G401 (cell line): ENCODE measurements at regions not wholly inside any gene's neighbourhood (a gene's known extent, or its start where the extent isn't known, plus 50 kb on each side); places are given as distances from the start of the nearest gene placed in this dataset.
"Not testable (repeated sequence)": the region's sequence is repeated elsewhere in the genome, so short reads cannot be mapped to it uniquely, and the experiment has no call there.

Source experiments
- DNase-seq: peaks from one replicate; pipeline ENCODE4 v3.0.0-alpha.2; 2015; ENCODE audit warnings: low spot score
- in situ Hi-C: cut with HindIII; loops from 2 replicates; pipeline ENCODE4 v1.10.0; 2016; ENCODE audit warnings: low sequenced_read_pairs, mixed read lengths

- DNase-seq = no peak
- in situ Hi-C loops = no loop called here
Observed at GRCh38 chr9:101846161-101846560, 107.7 kb upstream of the GRIN3A start.

GRCh38 chr9:101840694-101841188 lies 102.3 kb upstream of the GRIN3A start:
- no peak for DNase-seq
- in situ Hi-C loops = no loop called here

GRCh38 chr9:101838988-101839387 lies 100.5 kb upstream of the GRIN3A start:
- DNase-seq, in situ Hi-C loops: not testable (repeated sequence)

GRCh38 chr9:101836021-101836420 lies 97.6 kb upstream of the GRIN3A start:
- in situ Hi-C loops = no loop called here
- no peak for DNase-seq

GRCh38 chr9:101832486-101832885 lies 94.0 kb upstream of the GRIN3A start:
- no peak for DNase-seq
- in situ Hi-C loops = no loop called here

GRCh38 chr9:101821450-101821849 lies 83.0 kb upstream of the GRIN3A start:
- DNase-seq, in situ Hi-C loops: not testable (repeated sequence)

- DNase-seq, in situ Hi-C loops: not testable (repeated sequence)
Observed at GRCh38 chr9:101820983-101821382, 82.5 kb upstream of the GRIN3A start.

- in situ Hi-C loops = no loop called here
- DNase-seq = no peak
Observed at GRCh38 chr9:101814064-101814463, 75.6 kb upstream of the GRIN3A start.

GRCh38 chr9:101807879-101808278 lies 69.4 kb upstream of the GRIN3A start:
- in situ Hi-C loops, DNase-seq: not testable (repeated sequence)

GRCh38 chr9:101796044-101796443 lies 57.6 kb upstream of the GRIN3A start:
- in situ Hi-C loops = no loop called here
- DNase-seq = no peak

GRCh38 chr9:101795147-101795546 lies 56.7 kb upstream of the GRIN3A start:
- no peak for DNase-seq
- in situ Hi-C loops = no loop called here

GRCh38 chr9:101792475-101792874 lies 54.0 kb upstream of the GRIN3A start:
- in situ Hi-C loops = no loop called here
- no peak for DNase-seq

GRCh38 chr9:101791938-101792337 lies 53.5 kb upstream of the GRIN3A start:
- DNase-seq = peak; percentile 19
- in situ Hi-C loops = no loop called here

- in situ Hi-C loops = no loop called here
- no peak for DNase-seq
Observed at GRCh38 chr9:101791533-101791932, 53.1 kb upstream of the GRIN3A start.
